ENCODE measurements at regions not wholly inside any gene's neighbourhood (a gene's known extent, or its start where the extent isn't known, plus 50 kb on each side); places are given as distances from the start of the nearest gene placed in this dataset.

DNA sequence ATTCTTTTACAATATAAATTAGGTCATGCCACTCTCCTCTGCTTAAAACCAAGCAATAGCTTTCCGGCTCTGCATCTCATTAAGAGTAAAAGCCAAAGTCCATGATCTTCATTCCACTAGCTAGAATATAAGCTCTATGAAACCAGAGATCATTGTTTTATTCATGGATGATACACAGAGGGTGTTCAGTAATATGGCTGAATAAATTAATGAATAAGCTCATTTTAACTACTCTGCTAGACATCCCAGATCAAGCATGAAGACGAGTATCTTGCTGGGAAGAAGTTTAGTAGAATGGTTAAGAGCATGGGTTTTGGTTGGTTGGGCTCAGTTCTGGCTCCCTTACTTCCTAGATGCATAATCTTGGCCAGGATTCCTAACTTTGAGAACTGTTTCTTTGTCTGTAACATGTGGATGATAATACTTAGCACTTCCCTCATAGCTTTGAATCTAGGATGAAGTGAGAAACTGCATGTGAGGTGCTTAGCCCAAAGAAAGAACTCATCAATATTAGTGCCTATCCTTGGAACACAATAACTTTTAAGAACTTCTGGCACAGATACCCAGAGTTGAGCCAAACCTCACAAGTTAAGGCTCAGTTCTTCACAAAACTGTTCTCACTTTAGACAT lies 106.8 kb downstream of the MSX2 start:
- intact Hi-C loops (cut with DNase I; ENCODE audit: low total_unique reads): no loop called here
- H3K4me3 ChIP-seq (ENCODE audit: low read depth, poor library complexity, severe bottlenecking): no peak overlapping the region
- DNase-seq (ENCODE audit: low spot score in 2 of 2): no peak
- 57 to 64% methylated on average over 2 of the region's 2 CpGs for WGBS, 2 donors
- TF ChIP-seq CTCF (IDR thresholded peaks at IDR 0.05) (no peak), POLR2A (IDR thresholded peaks at IDR 0.05) (no peak)

GRCh38 chr5:174829511-174829864 lies 105.1 kb downstream of the MSX2 start:
- no peak for DNase-seq (ENCODE audit: low spot score in 2 of 2)
- WGBS, 2 donors: 42 to 47% methylated on average over 5 of the region's 5 CpGs
- intact Hi-C loops (cut with DNase I; ENCODE audit: low total_unique reads): no loop called here
- H3K4me3 ChIP-seq (ENCODE audit: low read depth, poor library complexity, severe bottlenecking): no peak overlapping the region
- TF ChIP-seq CTCF (IDR thresholded peaks at IDR 0.05): no peak
- TF ChIP-seq POLR2A (IDR thresholded peaks at IDR 0.05): no peak

DNA sequence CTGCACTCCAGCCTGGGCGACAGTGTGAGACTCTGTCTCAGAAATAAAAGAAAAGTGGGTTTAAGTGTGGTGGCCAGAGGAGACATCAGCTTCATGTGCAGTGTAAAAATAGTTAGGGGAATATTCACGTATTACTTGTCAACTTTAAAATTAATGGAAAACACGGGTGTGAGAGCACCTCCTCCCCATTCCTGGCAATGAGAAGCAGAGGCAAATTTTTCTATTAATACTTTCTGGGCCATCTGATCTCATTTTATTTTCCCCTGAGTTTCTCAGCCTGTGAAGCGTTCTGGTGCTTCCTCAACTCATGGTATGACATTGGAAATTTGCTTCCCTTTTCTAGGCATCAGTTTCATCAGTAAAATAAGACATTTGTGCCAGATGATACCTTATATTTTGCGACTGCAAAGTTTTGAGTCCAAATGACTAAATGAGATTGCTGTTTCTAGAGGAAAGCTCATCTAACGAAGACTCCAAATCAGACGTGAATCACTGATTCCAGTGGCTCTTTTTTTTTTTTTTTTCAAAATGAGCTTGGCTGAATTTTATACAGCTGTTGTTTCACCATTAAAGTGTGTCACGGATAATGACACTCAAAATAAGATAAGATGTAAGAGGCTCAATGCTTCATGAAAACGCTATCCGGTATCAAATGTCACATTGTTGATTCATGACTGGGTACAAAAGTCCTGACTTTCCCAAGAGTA lies 104.6 kb downstream of the MSX2 start:
- WGBS, 2 donors: 43 to 53% methylated on average over 10 of the region's 10 CpGs
- intact Hi-C loops (cut with DNase I; ENCODE audit: low total_unique reads): no loop called here
- H3K4me3 ChIP-seq (ENCODE audit: low read depth, poor library complexity, severe bottlenecking): no peak overlapping the region
- no peak for DNase-seq (ENCODE audit: low spot score in 2 of 2)
- TF ChIP-seq CTCF (IDR thresholded peaks at IDR 0.05) (no peak), POLR2A (IDR thresholded peaks at IDR 0.05) (no peak)

- TF ChIP-seq POLR2A (IDR thresholded peaks at IDR 0.05) (no peak), CTCF (IDR thresholded peaks at IDR 0.05) (no peak)
- DNase-seq (ENCODE audit: low spot score in 2 of 2): no peak
- intact Hi-C loops (cut with DNase I; ENCODE audit: low total_unique reads): no loop called here
- H3K4me3 ChIP-seq (ENCODE audit: low read depth, poor library complexity, severe bottlenecking): no peak overlapping the region
- WGBS, 2 donors: 56 to 63% methylated on average over 6 of the region's 6 CpGs
Measured at GRCh38 chr5:174827558-174827957, 103.2 kb downstream of the MSX2 start.

DNA sequence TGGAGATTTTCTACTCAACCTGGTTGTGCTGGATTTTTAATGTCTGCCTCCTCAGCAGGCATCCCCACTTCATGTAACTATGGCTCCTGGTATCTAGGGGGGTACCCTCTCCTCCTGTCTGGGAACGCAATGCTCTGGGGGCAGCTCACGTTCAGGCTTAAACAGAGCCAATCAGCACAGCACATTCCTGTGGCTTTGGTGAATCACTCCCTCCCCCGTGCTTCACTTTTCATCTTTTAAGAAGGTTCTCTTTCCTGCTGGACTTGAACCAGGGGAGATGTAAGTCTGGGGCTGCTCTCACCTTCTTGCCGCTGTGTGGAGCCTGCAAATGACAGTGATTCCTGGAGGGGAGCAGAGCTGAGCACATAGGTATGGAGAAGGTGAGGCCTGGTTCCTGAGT lies 101.2 kb downstream of the MSX2 start:
- WGBS, 2 donors: 60 to 77% methylated on average over 4 of the region's 4 CpGs
- TF ChIP-seq CTCF (IDR thresholded peaks at IDR 0.05) (no peak), POLR2A (IDR thresholded peaks at IDR 0.05) (no peak)
- no peak for DNase-seq (ENCODE audit: low spot score in 2 of 2)
- H3K4me3 ChIP-seq (ENCODE audit: low read depth, poor library complexity, severe bottlenecking): no peak overlapping the region
- intact Hi-C loops (cut with DNase I; ENCODE audit: low total_unique reads): no loop called here

- H3K4me3 ChIP-seq (ENCODE audit: low read depth, poor library complexity, severe bottlenecking): no peak overlapping the region
- no peak for DNase-seq (ENCODE audit: low spot score in 2 of 2)
- WGBS, 2 donors: 94 to 95% methylated on average over 2 of the region's 2 CpGs
- intact Hi-C loops (cut with DNase I; ENCODE audit: low total_unique reads): no loop called here
- TF ChIP-seq POLR2A (IDR thresholded peaks at IDR 0.05) (no peak), CTCF (IDR thresholded peaks at IDR 0.05) (no peak)
Measured at GRCh38 chr5:174818430-174818829, 94.0 kb downstream of the MSX2 start.

All from lower leg skin (tissue), 4 donors.